ENCODE measurements at regions not wholly inside any gene's neighbourhood (a gene's known extent, or its start where the extent isn't known, plus 50 kb on each side); places are given as distances from the start of the nearest gene placed in this dataset.

DNA sequence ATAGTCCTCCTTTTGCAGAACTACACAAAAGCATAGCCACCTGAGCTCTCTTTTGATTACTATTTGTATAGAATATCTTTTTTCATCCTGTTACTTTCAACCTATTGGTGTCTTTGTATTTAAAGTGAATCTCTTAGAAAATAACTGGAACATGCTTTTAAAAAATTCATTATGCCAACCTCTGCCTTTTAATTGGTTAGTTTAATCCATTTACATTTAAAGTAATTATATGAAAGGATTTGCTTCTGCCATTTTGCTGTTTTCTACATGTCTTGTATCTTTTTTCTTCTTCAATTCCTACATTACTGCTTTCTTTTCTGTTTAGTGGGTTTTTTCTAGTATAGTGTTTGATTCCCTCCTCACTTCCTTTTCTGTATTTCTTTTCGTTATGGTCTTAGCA, 407.5 kb upstream of the ZEB2 start (continued):
- no peak for TF ChIP-seq CTCF (IDR thresholded peaks at IDR 0.05 in 2 of 3, conservative IDR thresholded peaks at IDR 0.05 in 1 of 3; ENCODE audit: borderline replicate concordance in 1 of 3, insufficient read depth in 1 of 3, low read depth in 2 of 3, low read length in 2 of 3)
- TF ChIP-seq SRF (IDR thresholded peaks at IDR 0.05; ENCODE audit: low read depth), result no peak

GRCh38 chr2:144925886-144926285, 406.0 kb upstream of the ZEB2 start:
- Histone ChIP-seq H3K4me1 (ENCODE audit: control insufficient read depth in 1 of 2, insufficient read depth in 2 of 2, low read length in 2 of 2) (no peaks in the 10 kb centered on the region), H3K36me3 (ENCODE audit: control insufficient read depth in 1 of 2, insufficient read depth in 2 of 2, low read length in 2 of 2) (no peaks in the 10 kb centered on the region), H3K4me3 (replicated peaks in 1 of 2; ENCODE audit: low read depth in 1 of 2, low read length in 2 of 2) (no peak overlapping the region), H3K79me2 (ENCODE audit: insufficient read depth, low read length) (no peaks in the 10 kb centered on the region), H3K9me3 (ENCODE audit: control insufficient read depth in 1 of 2, insufficient read depth in 1 of 2, low read depth in 1 of 2, low read length in 2 of 2) (no peaks in the 10 kb centered on the region), H3K4me2 (ENCODE audit: low read length) (no peak overlapping the region), H3K27me3 (ENCODE audit: insufficient read depth, low read length) (no peaks in the 10 kb centered on the region), H3K27ac (ENCODE audit: low read depth, low read length) (no peak overlapping the region), H3K9me2 (ENCODE audit: insufficient read depth) (no peaks in the 10 kb centered on the region), H4K20me1 (ENCODE audit: insufficient read depth) (no peaks in the 10 kb centered on the region), H2AFZ (ENCODE audit: low read depth, low read length, poor library complexity, severe bottlenecking) (no peak overlapping the region), H3K9ac (ENCODE audit: low read length) (no peak overlapping the region)
- intact Hi-C loops (cut with micrococcal nuclease), result no loop called here
- BruUV-seq (replicated peaks), result no TSS peak
- ATAC-seq, result no peak
- DNase-seq (ENCODE audit: low read depth, low spot score), result no peak
- CTCF ChIA-PET, result no interaction called here
- RAD21 ChIA-PET (ENCODE audit: low non-redundant PET in 1 of 2, low total read pairs in 2 of 2, uncharacterized antibody in 2 of 2, unreplicated experiment in 2 of 2), result no interaction called here
- POLR2A ChIA-PET, result no interaction called here
- TF ChIP-seq POLR2A (IDR thresholded peaks at IDR 0.05; ENCODE audit: borderline replicate concordance, extremely low read depth, insufficient read depth, insufficient read length) (no peak), EZH2 (IDR thresholded peaks at IDR 0.05) (no peak), ATF3 (IDR thresholded peaks at IDR 0.05) (no peak), SRF (IDR thresholded peaks at IDR 0.05; ENCODE audit: low read depth) (no peak), SIN3A (IDR thresholded peaks at IDR 0.05; ENCODE audit: low read depth) (no peak), CEBPB (IDR thresholded peaks at IDR 0.05; ENCODE audit: low read depth) (no peak), SP1 (IDR thresholded peaks at IDR 0.05; ENCODE audit: low read depth) (no peak), TCF7L2 (IDR thresholded peaks at IDR 0.05; ENCODE audit: borderline replicate concordance, extremely low read depth, insufficient read depth, insufficient read length) (no peak), RAD21 (IDR thresholded peaks at IDR 0.05; ENCODE audit: low read depth) (no peak), ZNF274 (IDR thresholded peaks at IDR 0.05; ENCODE audit: low read depth, low read length) (no peak), CBX3 (IDR thresholded peaks at IDR 0.05; ENCODE audit: low read depth) (no peak), EGR1 (IDR thresholded peaks at IDR 0.05; ENCODE audit: low read depth) (no peak), JUND (IDR thresholded peaks at IDR 0.05) (no peak), ZFX (IDR thresholded peaks at IDR 0.05) (no peak), CTCF (IDR thresholded peaks at IDR 0.05 in 2 of 3, conservative IDR thresholded peaks at IDR 0.05 in 1 of 3; ENCODE audit: borderline replicate concordance in 1 of 3, insufficient read depth in 1 of 3, low read depth in 2 of 3, low read length in 2 of 3) (no peak)
- TF ChIP-seq, protein P1, sequence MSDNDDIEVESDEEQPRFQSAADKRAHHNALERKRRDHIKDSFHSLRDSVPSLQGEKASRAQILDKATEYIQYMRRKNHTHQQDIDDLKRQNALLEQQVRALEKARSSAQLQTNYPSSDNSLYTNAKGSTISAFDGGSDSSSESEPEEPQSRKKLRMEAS (IDR thresholded peaks at IDR 0.05), result no peak
- TF ChIP-seq, protein P2, sequence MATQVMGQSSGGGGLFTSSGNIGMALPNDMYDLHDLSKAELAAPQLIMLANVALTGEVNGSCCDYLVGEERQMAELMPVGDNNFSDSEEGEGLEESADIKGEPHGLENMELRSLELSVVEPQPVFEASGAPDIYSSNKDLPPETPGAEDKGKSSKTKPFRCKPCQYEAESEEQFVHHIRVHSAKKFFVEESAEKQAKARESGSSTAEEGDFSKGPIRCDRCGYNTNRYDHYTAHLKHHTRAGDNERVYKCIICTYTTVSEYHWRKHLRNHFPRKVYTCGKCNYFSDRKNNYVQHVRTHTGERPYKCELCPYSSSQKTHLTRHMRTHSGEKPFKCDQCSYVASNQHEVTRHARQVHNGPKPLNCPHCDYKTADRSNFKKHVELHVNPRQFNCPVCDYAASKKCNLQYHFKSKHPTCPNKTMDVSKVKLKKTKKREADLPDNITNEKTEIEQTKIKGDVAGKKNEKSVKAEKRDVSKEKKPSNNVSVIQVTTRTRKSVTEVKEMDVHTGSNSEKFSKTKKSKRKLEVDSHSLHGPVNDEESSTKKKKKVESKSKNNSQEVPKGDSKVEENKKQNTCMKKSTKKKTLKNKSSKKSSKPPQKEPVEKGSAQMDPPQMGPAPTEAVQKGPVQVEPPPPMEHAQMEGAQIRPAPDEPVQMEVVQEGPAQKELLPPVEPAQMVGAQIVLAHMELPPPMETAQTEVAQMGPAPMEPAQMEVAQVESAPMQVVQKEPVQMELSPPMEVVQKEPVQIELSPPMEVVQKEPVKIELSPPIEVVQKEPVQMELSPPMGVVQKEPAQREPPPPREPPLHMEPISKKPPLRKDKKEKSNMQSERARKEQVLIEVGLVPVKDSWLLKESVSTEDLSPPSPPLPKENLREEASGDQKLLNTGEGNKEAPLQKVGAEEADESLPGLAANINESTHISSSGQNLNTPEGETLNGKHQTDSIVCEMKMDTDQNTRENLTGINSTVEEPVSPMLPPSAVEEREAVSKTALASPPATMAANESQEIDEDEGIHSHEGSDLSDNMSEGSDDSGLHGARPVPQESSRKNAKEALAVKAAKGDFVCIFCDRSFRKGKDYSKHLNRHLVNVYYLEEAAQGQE (IDR thresholded peaks at IDR 0.05; ENCODE audit: low read depth), result no peak
